ENCODE measurements at regions not wholly inside any gene's neighbourhood (a gene's known extent, or its start where the extent isn't known, plus 50 kb on each side); places are given as distances from the start of the nearest gene placed in this dataset.

DNA sequence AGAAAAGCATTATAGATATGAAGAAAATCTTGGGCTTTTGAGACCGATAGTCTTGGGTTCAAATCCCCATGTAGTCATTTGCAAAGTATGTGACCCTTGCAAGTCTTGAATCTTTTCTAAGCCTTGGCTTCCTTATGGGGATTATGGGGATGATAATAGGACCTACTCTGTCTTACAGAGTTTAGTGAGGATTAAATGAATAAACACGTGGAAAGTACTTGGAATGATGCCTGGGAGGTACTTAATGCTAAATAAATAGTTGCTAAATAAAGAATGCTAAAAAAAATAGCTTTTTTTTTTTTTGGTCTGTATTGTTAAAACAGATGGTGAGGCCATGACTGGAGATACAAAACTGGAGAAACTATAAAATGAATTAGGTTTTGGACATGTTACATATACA is 292.7 kb downstream of the GPAT3 start (continued):
- TF ChIP-seq, protein P1, sequence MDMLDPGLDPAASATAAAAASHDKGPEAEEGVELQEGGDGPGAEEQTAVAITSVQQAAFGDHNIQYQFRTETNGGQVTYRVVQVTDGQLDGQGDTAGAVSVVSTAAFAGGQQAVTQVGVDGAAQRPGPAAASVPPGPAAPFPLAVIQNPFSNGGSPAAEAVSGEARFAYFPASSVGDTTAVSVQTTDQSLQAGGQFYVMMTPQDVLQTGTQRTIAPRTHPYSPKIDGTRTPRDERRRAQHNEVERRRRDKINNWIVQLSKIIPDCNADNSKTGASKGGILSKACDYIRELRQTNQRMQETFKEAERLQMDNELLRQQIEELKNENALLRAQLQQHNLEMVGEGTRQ (IDR thresholded peaks at IDR 0.05; ENCODE audit: borderline replicate concordance, low read depth, low read length) = no peak

DNA sequence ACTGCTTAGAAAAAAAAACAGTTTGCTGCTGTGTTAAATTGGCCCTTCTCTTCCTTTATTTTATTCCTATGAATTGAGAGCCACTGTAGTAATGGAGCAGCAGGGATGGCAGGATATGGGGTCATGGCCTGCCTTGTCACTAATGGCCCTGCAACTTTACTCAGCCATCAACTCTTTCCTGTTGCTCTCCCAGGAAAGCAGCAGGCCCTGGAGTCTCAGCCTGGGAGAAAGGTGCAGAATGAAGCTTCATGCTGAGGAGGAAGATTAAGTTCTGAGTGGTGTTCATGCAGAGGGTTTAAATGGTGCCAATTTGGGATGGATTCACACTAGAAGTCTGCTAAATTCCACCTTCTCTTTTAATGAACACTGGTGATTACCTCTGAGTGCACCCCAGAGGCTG is 285.6 kb downstream of the GPAT3 start:
- DNase-seq (ENCODE audit: low read depth, low spot score) (no peak), FAIRE-seq (no peak), ATAC-seq (no peak)
- Histone ChIP-seq H3K9me3 (replicated peaks; ENCODE audit: control insufficient read depth, insufficient read depth, low read length) (no peaks in the 10 kb centered on the region), H3K36me3 (ENCODE audit: control insufficient read depth in 2 of 2, insufficient read depth in 2 of 2, low read length in 1 of 2) (no peaks in the 10 kb centered on the region), H3K27me3 (replicated peaks in 1 of 2; ENCODE audit: control insufficient read depth in 2 of 2, insufficient read depth in 2 of 2, low read length in 1 of 2) (no peaks in the 10 kb centered on the region), H3K9ac (ENCODE audit: control insufficient read depth, insufficient read depth, low read length) (no peak overlapping the region), H2AFZ (ENCODE audit: control insufficient read depth, low read depth, low read length) (no peak overlapping the region), H4K20me1 (ENCODE audit: control insufficient read depth, insufficient read depth) (no peaks in the 10 kb centered on the region), H3K4me2 (ENCODE audit: control insufficient read depth, insufficient read depth) (no peak overlapping the region), H3K27ac (ENCODE audit: control insufficient read depth, insufficient read depth) (no peak overlapping the region), H3K79me2 (ENCODE audit: control insufficient read depth, insufficient read depth, low read length) (no peaks in the 10 kb centered on the region), H3K4me1 (ENCODE audit: control insufficient read depth, insufficient read depth, low read length) (no peaks in the 10 kb centered on the region), H3K4me3 (no peak overlapping the region)
- TF ChIP-seq POLR2AphosphoS2 (IDR thresholded peaks at IDR 0.05; ENCODE audit: low read depth, low read length) = no peak
- no peak for TF ChIP-seq RELA (IDR thresholded peaks at IDR 0.05; ENCODE audit: borderline replicate concordance, partially characterized antibody)
- no peak for TF ChIP-seq IKZF2 (IDR thresholded peaks at IDR 0.05)
- no peak for TF ChIP-seq FOS (IDR thresholded peaks at IDR 0.05; ENCODE audit: borderline replicate concordance, extremely low read depth, insufficient read length)
- TF ChIP-seq BMI1 (IDR thresholded peaks at IDR 0.05; ENCODE audit: borderline replicate concordance) = no peak
- TF ChIP-seq BACH1 (IDR thresholded peaks at IDR 0.05; ENCODE audit: borderline replicate concordance) = no peak
- no peak for TF ChIP-seq KLF5 (IDR thresholded peaks at IDR 0.05; ENCODE audit: partially characterized antibody)
- no peak for TF ChIP-seq SMARCA5 (IDR thresholded peaks at IDR 0.05)
- TF ChIP-seq TAF1 (IDR thresholded peaks at IDR 0.05; ENCODE audit: borderline replicate concordance, low read depth, low read length) = no peak
- TF ChIP-seq, protein P2, sequence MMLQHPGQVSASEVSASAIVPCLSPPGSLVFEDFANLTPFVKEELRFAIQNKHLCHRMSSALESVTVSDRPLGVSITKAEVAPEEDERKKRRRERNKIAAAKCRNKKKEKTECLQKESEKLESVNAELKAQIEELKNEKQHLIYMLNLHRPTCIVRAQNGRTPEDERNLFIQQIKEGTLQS (IDR thresholded peaks at IDR 0.05; ENCODE audit: borderline replicate concordance, extremely low read depth, low read depth, low read length) = no peak
- TF ChIP-seq, protein P3, sequence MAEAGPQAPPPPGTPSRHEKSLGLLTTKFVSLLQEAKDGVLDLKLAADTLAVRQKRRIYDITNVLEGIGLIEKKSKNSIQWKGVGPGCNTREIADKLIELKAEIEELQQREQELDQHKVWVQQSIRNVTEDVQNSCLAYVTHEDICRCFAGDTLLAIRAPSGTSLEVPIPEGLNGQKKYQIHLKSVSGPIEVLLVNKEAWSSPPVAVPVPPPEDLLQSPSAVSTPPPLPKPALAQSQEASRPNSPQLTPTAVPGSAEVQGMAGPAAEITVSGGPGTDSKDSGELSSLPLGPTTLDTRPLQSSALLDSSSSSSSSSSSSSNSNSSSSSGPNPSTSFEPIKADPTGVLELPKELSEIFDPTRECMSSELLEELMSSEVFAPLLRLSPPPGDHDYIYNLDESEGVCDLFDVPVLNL (IDR thresholded peaks at IDR 0.05; ENCODE audit: low read depth, low read length) = no peak
- ChIA-PET CTCF (no interaction called here), POLR2A (no interaction called here), SMC1A (ENCODE audit: uncharacterized antibody, unreplicated experiment) (no interaction called here), RAD21 (ENCODE audit: unreplicated experiment) (no interaction called here)
- BruUV-seq (replicated peaks) = no TSS peak
- intact Hi-C loops (cut with micrococcal nuclease; ENCODE audit: unreplicated experiment) (no loop called here), in situ Hi-C loops (cut with MboI) (no loop called here)
